ENCODE measurements at regions not wholly inside any gene's neighbourhood (a gene's known extent, or its start where the extent isn't known, plus 50 kb on each side); places are given as distances from the start of the nearest gene placed in this dataset.
"Not testable (repeated sequence)": the region's sequence is repeated elsewhere in the genome, so short reads cannot be mapped to it uniquely, and the experiment has no call there.

DNA sequence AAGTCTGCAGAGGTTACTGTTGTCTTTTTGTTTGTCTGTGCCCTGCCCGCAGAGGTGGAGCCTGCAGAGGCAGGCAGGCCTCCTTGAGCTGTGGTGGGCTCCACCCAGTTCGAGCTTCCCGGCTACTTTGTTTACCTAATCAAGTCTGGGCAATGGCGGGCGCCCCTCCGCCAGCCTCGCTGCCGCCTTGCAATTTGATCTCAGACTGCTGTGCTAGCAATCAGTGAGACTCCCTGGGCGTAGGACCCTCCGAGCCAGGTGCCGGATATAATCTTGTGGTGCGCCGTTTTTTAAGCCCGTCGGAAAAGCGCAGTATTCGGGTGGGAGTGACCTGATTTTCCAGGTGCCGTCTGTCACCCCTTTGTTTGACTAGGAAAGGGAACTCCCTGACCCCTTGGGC, 221.7 kb downstream of the RPRM start:
- H3K36me3 ChIP-seq (ENCODE audit: insufficient read depth, low read length); H3K4me3 Mint-ChIP-seq; H3K4me1 Mint-ChIP-seq; CTCF ChIA-PET (ENCODE audit: partially characterized antibody); H3K27ac ChIP-seq (ENCODE audit: low read depth, low read length); intact Hi-C loops (cut with micrococcal nuclease); H3K4me1 ChIP-seq (ENCODE audit: insufficient read depth, low read length); H3K4me3 ChIP-seq (ENCODE audit: low read length in 2 of 2); POLR2A ChIA-PET (ENCODE audit: partially characterized antibody); DNase-seq; H3K27me3 Mint-ChIP-seq; H3K27ac Mint-ChIP-seq; H3K27me3 ChIP-seq (ENCODE audit: insufficient read depth, low read length); H3K9me3 ChIP-seq (ENCODE audit: control insufficient read depth in 1 of 2, low read length in 2 of 2); H3K36me3 Mint-ChIP-seq: not testable (repeated sequence)
- H3K9me3 Mint-ChIP-seq, result peaks cover 0 to 25% (median 8%) of the 10 kb centered on the region in 8 donors

DNA sequence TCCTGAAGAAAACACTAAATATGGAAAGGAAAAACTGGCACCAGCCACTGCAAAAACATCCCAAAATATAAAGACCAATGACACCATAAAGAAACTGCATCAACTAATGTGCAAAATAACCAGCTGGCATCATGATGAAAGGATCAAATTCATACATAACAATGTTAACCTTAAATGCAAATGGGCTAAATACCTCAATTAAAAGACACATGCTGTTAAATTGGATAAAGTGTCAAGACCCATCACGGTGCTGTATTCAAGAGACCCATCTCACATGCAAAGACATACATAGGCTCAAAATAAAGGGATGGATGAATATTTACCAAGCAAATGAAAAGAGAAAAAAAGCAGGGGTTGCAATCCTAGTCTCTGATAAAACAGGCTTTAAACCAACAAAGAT, 231.9 kb downstream of the RPRM start:
- H3K4me1 ChIP-seq (ENCODE audit: insufficient read depth, low read length); H3K36me3 Mint-ChIP-seq; H3K27ac ChIP-seq (ENCODE audit: low read depth, low read length); H3K4me1 Mint-ChIP-seq; DNase-seq; intact Hi-C loops (cut with micrococcal nuclease); H3K27me3 ChIP-seq (ENCODE audit: insufficient read depth, low read length); H3K4me3 ChIP-seq (ENCODE audit: low read length in 2 of 2); H3K27ac Mint-ChIP-seq; H3K4me3 Mint-ChIP-seq; H3K36me3 ChIP-seq (ENCODE audit: insufficient read depth, low read length); POLR2A ChIA-PET (ENCODE audit: partially characterized antibody); H3K9me3 ChIP-seq (ENCODE audit: control insufficient read depth in 1 of 2, low read length in 2 of 2); H3K27me3 Mint-ChIP-seq; CTCF ChIA-PET (ENCODE audit: partially characterized antibody): not testable (repeated sequence)
- H3K9me3 Mint-ChIP-seq, result peaks cover 0 to 12% (median 6%) of the 10 kb centered on the region in 8 donors

DNA sequence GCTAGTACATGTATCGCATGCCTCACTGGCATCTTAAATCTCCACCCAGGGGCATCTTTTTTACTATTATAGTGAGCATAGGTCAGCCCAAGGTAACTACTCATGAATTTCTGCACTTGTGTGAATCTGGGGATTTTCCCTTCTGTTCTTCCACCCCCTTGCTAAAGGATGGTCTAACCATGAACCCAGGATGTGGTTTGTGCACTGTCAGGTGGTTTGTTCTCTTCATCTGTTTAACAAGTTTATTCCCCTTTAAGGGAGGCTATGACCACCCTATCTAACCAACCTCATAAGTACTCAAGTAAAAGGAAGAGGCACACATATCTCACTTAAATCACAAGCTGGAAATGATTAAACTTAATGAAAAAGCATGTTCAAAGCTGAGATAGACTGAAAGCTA, 243.0 kb downstream of the RPRM start:
- peak overlapping the region in 4 of 7 donors; percentile 11 to 56 (median 29) for H3K27ac Mint-ChIP-seq

DNA sequence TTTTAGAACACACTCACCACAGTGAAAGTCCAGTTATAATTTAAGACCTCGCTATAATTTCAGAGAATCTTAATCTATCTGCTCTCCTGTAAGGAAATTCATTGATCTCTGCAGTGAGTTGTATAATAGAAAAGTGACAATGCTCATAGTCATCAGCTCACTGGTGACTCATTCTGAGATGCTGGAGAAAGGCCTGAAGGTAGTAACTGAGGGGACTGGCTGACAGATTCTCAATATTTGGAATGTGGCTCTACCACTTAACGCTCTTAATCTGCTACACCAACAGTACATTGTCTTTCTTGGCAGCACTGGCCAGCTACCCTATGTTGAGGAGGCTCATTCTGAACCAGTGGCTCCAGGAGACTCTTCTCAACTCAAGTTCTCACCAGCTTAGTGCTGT, 246.1 kb downstream of the RPRM start:
- CTCF ChIA-PET (ENCODE audit: partially characterized antibody), result no interaction called here
- Mint-ChIP-seq H3K36me3 (no peaks in the 10 kb centered on the region), H3K27me3 (no peaks in the 10 kb centered on the region), H3K27ac (no peak overlapping the region), H3K4me3 (no peak overlapping the region), H3K9me3 (peaks cover 0 to 2% (median 0%) of the 10 kb centered on the region in 8 donors), H3K4me1 (peaks cover 6 to 23% (median 15%) of the 10 kb centered on the region in 4 donors)
- POLR2A ChIA-PET (ENCODE audit: partially characterized antibody), result no interaction called here
- no peak overlapping the region for H3K27ac ChIP-seq (ENCODE audit: low read depth, low read length)
- peaks cover 16% of the 10 kb centered on the region for H3K4me1 ChIP-seq (ENCODE audit: insufficient read depth, low read length)
- H3K36me3 ChIP-seq (ENCODE audit: insufficient read depth, low read length), result no peaks in the 10 kb centered on the region
- H3K27me3 ChIP-seq (ENCODE audit: insufficient read depth, low read length), result no peaks in the 10 kb centered on the region
- no peak for DNase-seq
- intact Hi-C loops (cut with micrococcal nuclease), result no loop called here
- no peak overlapping the region for H3K4me3 ChIP-seq (ENCODE audit: low read length in 2 of 2)
- no peaks in the 10 kb centered on the region for H3K9me3 ChIP-seq (ENCODE audit: control insufficient read depth in 1 of 2, low read length in 2 of 2)

More for the DNA sequence above, 243.0 kb downstream of the RPRM start:
- Mint-ChIP-seq H3K4me3 (peak overlapping the region in 5 of 8 donors; percentile 1 to 56 (median 5)), H3K4me1 (peaks cover 6 to 23% (median 15%) of the 10 kb centered on the region in 4 donors), H3K27me3 (no peaks in the 10 kb centered on the region), H3K36me3 (no peaks in the 10 kb centered on the region), H3K9me3 (peaks cover 0 to 5% (median 0%) of the 10 kb centered on the region in 8 donors)
- ChIA-PET POLR2A (ENCODE audit: partially characterized antibody) (no interaction called here), CTCF (ENCODE audit: partially characterized antibody) (no interaction called here)
- Histone ChIP-seq H3K4me3 (ENCODE audit: low read length in 2 of 2) (no peak overlapping the region), H3K36me3 (ENCODE audit: insufficient read depth, low read length) (no peaks in the 10 kb centered on the region), H3K9me3 (ENCODE audit: control insufficient read depth in 1 of 2, low read length in 2 of 2) (no peaks in the 10 kb centered on the region), H3K4me1 (ENCODE audit: insufficient read depth, low read length) (peaks cover 16% of the 10 kb centered on the region), H3K27me3 (ENCODE audit: insufficient read depth, low read length) (no peaks in the 10 kb centered on the region), H3K27ac (ENCODE audit: low read depth, low read length) (no peak overlapping the region)
- DNase-seq, result peak; percentile 3 to 44 (median 22)
- intact Hi-C loops (cut with micrococcal nuclease), result no loop called here

DNA sequence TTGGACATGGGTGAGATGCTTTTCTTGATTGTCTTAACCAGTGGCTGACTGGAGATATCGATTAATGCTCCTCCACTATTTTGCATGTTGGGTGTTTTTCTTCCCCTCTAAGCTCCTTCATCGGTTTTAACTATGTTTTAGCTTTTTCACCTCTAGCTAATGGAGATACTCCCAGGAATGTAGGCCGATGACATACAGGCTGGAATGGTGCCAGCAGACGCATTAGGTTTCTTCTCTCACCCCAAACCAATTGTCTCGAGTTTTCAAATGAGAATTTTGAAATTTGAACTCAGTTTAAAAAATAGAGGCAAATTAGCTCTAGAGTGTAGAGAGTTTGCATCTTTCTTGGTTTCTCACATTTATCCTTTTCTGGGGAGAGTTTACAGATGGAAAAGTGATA, 247.6 kb downstream of the RPRM start:
- Histone ChIP-seq H3K9me3 (ENCODE audit: control insufficient read depth in 1 of 2, low read length in 2 of 2) (no peaks in the 10 kb centered on the region), H3K27me3 (ENCODE audit: insufficient read depth, low read length) (no peaks in the 10 kb centered on the region), H3K4me1 (ENCODE audit: insufficient read depth, low read length) (peaks cover 14% of the 10 kb centered on the region), H3K36me3 (ENCODE audit: insufficient read depth, low read length) (no peaks in the 10 kb centered on the region), H3K27ac (ENCODE audit: low read depth, low read length) (no peak overlapping the region), H3K4me3 (ENCODE audit: low read length in 2 of 2) (no peak overlapping the region)
- H3K4me1 Mint-ChIP-seq, result peaks cover 5 to 20% (median 12%) of the 10 kb centered on the region in 4 donors
- DNase-seq, result no peak
- ChIA-PET CTCF (ENCODE audit: partially characterized antibody) (no interaction called here), POLR2A (ENCODE audit: partially characterized antibody) (no interaction called here)
- no peaks in the 10 kb centered on the region for H3K36me3 Mint-ChIP-seq
- H3K9me3 Mint-ChIP-seq, result peaks cover 0 to 7% (median 3%) of the 10 kb centered on the region in 8 donors
- no peaks in the 10 kb centered on the region for H3K27me3 Mint-ChIP-seq
- H3K4me3 Mint-ChIP-seq, result no peak overlapping the region
- no peak overlapping the region for H3K27ac Mint-ChIP-seq
- intact Hi-C loops (cut with micrococcal nuclease), result no loop called here

DNA sequence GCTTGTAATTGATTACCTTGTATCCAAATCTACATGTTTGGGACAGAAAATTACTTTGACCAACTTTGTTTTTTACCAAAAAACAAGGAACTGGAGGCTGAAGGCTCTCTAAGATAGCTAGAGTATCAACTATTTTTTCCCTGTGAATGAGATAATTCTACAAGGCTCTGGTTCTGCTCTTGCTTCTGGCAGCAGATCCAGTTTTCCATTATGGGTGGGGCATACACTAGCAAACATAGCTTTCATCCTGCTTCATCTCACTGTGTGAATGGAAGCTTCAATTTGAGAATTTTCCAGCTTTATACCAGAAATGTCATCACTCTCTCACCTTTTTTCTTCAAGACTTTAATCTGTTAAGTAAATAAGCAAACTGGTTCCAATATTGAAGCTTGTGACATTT, 249.7 kb downstream of the RPRM start:
- intact Hi-C loops (cut with micrococcal nuclease), result no loop called here
- DNase-seq, result no peak
- Mint-ChIP-seq H3K36me3 (no peaks in the 10 kb centered on the region), H3K4me1 (peaks cover 0 to under 1% (median 0%) of the 10 kb centered on the region in 4 donors), H3K27me3 (no peaks in the 10 kb centered on the region), H3K4me3 (no peak overlapping the region), H3K9me3 (peaks cover 0 to 18% (median 6%) of the 10 kb centered on the region in 8 donors), H3K27ac (no peak overlapping the region)
- H3K4me1 ChIP-seq (ENCODE audit: insufficient read depth, low read length), result no peaks in the 10 kb centered on the region
- no peak overlapping the region for H3K4me3 ChIP-seq (ENCODE audit: low read length in 2 of 2)
- H3K27ac ChIP-seq (ENCODE audit: low read depth, low read length), result no peak overlapping the region
- H3K9me3 ChIP-seq (ENCODE audit: control insufficient read depth in 1 of 2, low read length in 2 of 2), result no peaks in the 10 kb centered on the region
- no peaks in the 10 kb centered on the region for H3K36me3 ChIP-seq (ENCODE audit: insufficient read depth, low read length)
- no peaks in the 10 kb centered on the region for H3K27me3 ChIP-seq (ENCODE audit: insufficient read depth, low read length)
- CTCF ChIA-PET (ENCODE audit: partially characterized antibody), result no interaction called here
- POLR2A ChIA-PET (ENCODE audit: partially characterized antibody), result no interaction called here

DNA sequence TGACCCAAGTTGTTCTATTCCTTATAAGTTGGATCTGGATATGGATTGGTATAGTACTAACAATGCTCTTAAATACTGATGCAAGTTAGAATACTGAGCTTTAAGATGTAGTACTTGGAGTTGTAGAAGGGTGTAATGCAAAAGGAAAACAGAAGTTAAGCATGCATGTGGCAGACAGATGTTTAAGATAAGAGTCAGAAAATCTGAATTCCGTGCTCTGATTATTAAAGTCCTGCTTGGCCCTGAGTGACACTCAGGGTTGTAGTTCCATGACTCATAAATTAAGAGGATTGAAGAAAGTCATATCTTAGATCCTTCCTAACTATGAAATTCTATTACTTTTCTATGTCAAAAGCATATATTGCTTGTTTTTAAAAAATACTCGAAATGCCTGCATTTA, 250.6 kb downstream of the RPRM start:
- no peaks in the 10 kb centered on the region for H3K4me1 ChIP-seq (ENCODE audit: insufficient read depth, low read length)
- no peak overlapping the region for H3K4me3 ChIP-seq (ENCODE audit: low read length in 2 of 2)
- no peaks in the 10 kb centered on the region for H3K9me3 ChIP-seq (ENCODE audit: control insufficient read depth in 1 of 2, low read length in 2 of 2)
- Mint-ChIP-seq H3K4me1 (no peaks in the 10 kb centered on the region), H3K9me3 (peaks cover 0 to 20% (median 6%) of the 10 kb centered on the region in 8 donors), H3K27me3 (no peaks in the 10 kb centered on the region), H3K4me3 (no peak overlapping the region), H3K27ac (no peak overlapping the region), H3K36me3 (no peaks in the 10 kb centered on the region)
- CTCF ChIA-PET (ENCODE audit: partially characterized antibody), result no interaction called here
- intact Hi-C loops (cut with micrococcal nuclease), result no loop called here
- H3K27me3 ChIP-seq (ENCODE audit: insufficient read depth, low read length), result no peaks in the 10 kb centered on the region
- H3K36me3 ChIP-seq (ENCODE audit: insufficient read depth, low read length), result no peaks in the 10 kb centered on the region
- POLR2A ChIA-PET (ENCODE audit: partially characterized antibody), result no interaction called here
- no peak overlapping the region for H3K27ac ChIP-seq (ENCODE audit: low read depth, low read length)
- DNase-seq, result no peak

All from CD4-positive, alpha-beta memory T cell (primary cell).